Kidney epithelial cell (primary cell): ENCODE measurements at regions not wholly inside any gene's neighbourhood (a gene's known extent, or its start where the extent isn't known, plus 50 kb on each side); places are given as distances from the start of the nearest gene placed in this dataset.
A peak's percentile ranks its signal among the peaks of the same experiment; 100 is the strongest.

Source experiments
- DNase-seq: peaks from one replicate; pipeline ENCODE4 v3.0.0-alpha.2; 2010; ENCODE audit warnings: low read depth
- H3K27me3 ChIP-seq: 2 replicates; pipeline ENCODE4 v1.6.0; 2011; ENCODE audit warnings: low read length; ENCODE audit not compliant: control insufficient read depth, insufficient read depth
- H3K36me3 ChIP-seq: 2 replicates; pipeline ENCODE4 v1.5.1; 2011; ENCODE audit warnings: low read length; ENCODE audit not compliant: control insufficient read depth, insufficient read depth
- H3K4me3 ChIP-seq: 2 replicates; pipeline ENCODE4 v1.5.1; 2011; ENCODE audit warnings: low read depth, mild to moderate bottlenecking, control low read depth, low read length
- TF ChIP-seq, protein P1 (sequence below): IDR thresholded peaks from 2 replicates; pipeline ENCODE4 v1.5.1; 2011; ENCODE audit warnings: mild to moderate bottlenecking, moderate library complexity, low read length, control low read depth, inconsistent platforms; ENCODE audit not compliant: insufficient read depth, poor library complexity, severe bottlenecking

DNA sequence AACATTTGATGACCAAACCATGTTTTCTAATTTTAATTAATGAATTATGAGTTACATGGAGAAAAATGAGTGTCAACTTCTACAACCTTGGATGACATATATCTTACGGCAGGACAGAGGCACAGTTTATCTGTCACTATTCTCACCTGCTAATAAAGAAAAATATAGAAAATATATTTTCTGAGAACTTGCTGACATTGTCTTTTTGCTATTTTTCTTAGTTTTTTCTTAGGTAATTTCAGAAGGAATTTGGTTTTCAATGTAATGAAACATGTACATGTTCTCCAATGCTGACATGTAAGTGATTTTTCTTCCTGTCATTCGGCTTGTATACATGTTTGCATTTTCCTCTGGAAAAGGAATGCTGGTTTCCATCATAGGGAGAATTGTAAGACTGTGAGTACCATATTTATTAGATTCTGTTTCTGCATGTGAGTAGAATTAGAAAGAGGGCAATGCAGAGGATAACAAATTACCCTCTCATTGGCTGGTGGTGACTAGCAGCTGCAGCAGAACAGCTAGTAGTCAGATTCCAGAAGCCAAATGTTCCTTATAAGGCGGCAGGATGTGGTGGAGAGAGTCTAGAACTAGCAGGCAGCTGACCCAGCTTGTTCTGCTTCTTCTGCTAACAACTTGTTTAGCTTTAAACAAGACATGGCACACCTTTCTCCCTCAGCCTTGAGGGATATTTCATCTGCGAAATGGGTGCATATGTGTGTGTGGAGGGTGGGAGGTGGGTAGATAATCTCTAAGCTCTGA, 132.8 kb upstream of the SPACA1 start:
- TF ChIP-seq, protein P1, sequence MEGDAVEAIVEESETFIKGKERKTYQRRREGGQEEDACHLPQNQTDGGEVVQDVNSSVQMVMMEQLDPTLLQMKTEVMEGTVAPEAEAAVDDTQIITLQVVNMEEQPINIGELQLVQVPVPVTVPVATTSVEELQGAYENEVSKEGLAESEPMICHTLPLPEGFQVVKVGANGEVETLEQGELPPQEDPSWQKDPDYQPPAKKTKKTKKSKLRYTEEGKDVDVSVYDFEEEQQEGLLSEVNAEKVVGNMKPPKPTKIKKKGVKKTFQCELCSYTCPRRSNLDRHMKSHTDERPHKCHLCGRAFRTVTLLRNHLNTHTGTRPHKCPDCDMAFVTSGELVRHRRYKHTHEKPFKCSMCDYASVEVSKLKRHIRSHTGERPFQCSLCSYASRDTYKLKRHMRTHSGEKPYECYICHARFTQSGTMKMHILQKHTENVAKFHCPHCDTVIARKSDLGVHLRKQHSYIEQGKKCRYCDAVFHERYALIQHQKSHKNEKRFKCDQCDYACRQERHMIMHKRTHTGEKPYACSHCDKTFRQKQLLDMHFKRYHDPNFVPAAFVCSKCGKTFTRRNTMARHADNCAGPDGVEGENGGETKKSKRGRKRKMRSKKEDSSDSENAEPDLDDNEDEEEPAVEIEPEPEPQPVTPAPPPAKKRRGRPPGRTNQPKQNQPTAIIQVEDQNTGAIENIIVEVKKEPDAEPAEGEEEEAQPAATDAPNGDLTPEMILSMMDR: no peak
- Histone ChIP-seq H3K27me3 (no peaks in the 10 kb centered on the region), H3K4me3 (no peak overlapping the region), H3K36me3 (no peaks in the 10 kb centered on the region)
- no peak for DNase-seq

DNA sequence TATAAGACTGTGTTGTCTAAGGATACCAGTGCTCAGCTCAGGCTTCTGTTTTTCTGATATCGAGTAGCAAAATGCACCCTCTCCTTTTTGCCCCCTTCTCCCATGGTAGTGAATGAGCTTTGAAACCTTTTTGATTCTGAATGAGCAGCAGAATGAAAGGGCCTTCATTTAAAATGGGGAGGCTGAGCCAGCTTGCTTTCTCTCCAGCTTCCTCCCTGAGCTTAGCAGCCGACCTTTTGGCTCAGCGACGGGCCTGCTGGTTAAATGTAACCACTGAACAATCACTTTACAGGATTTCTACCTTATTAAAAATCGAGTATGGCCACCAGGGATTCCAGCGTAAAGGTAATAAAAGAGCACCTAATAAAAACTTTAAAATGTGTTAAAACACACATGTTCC, 133.7 kb upstream of the SPACA1 start:
- Histone ChIP-seq H3K27me3 (no peaks in the 10 kb centered on the region), H3K4me3 (no peak overlapping the region), H3K36me3 (no peaks in the 10 kb centered on the region)
- TF ChIP-seq, protein P1: no peak
- DNase-seq: no peak

DNA sequence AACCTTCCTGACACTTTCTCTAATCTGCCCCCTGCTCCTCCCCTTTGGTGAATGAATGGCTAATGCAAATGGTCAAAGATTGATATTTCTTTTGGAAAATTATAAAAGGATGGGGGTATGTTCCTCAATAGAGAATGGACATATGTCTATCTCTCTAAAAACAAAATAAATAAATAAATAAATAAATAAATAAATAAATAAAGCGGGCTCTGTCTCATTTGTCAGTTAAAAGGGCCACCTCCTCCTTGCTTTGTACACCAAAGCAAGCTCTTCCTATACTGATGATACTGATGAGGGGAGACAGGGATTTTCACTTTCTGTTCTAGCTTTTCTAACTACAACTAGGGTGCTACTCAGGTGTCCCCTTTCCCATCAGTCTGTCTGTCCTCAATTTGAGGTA, 135.5 kb upstream of the SPACA1 start:
- H3K36me3 ChIP-seq: no peaks in the 10 kb centered on the region
- TF ChIP-seq, protein P1: no peak
- DNase-seq: no peak
- H3K27me3 ChIP-seq: no peaks in the 10 kb centered on the region
- H3K4me3 ChIP-seq: no peak overlapping the region

DNA sequence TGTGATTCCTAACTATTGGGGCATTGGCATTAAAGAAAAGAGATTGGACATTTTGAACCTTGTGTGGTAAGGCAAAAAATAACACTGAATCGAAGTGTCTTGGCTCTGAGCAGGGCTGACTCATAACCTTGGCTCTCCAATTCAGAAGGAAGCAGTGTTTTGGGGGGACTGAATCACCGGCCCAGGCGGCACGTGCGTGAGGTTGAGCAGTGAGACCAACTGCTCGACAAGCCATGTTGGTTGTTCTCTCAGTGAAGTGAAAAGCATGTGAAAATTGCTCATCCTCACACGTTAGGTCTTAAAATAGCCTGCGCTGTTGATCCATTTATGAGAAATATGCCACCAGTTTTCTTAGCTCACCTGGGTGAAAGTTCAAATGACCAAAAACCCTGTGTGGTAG, 137.8 kb upstream of the SPACA1 start:
- Histone ChIP-seq H3K36me3 (no peaks in the 10 kb centered on the region), H3K4me3 (no peak overlapping the region), H3K27me3 (no peaks in the 10 kb centered on the region)
- peak; percentile 88 for DNase-seq
- TF ChIP-seq, protein P1: no peak

DNA sequence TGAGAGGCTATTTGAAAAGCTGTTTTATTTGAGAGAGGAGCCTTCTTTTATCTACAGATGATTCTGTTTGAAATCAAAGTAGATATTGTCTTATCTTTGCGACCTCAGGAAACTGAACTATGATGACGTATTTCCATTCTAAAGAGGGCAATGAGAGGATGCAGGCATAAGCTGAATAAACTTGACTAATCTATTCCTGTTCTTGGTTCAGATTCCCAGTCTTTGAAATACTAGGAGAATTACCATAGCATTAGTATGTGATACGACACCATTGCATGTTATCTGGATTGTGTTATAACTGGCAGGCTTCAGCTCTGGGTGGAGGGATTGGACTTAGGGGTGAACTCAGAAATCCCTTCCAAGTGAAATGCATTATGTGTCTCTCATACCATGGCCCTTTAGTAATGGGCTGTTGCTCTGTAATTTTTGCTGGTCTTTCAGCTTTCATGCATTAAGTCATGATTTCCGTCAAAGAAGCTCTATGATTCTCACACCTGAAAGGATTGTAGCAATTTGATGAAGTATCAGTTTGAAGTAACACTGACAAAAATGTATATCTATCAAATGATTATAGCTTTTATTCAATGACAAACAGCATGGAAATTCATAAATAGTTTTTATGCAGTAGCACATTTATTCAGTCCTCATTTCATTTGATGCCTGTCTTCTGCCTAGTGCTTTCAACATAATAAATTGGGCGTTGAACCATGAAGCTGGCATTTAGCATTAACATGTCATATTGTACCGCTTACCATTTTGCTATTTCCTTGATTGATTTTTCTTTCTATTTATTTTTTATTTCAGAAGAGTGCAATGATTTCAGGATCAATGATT, 138.4 kb upstream of the SPACA1 start:
- DNase-seq: no peak
- Histone ChIP-seq H3K36me3 (no peaks in the 10 kb centered on the region), H3K27me3 (no peaks in the 10 kb centered on the region), H3K4me3 (no peak overlapping the region)
- TF ChIP-seq, protein P1: no peak
